Chondrocyte (in vitro differentiated cells): ENCODE measurements at regions not wholly inside any gene's neighbourhood (a gene's known extent, or its start where the extent isn't known, plus 50 kb on each side); places are given as distances from the start of the nearest gene placed in this dataset.

ENCODE experiments used
- DNase-seq: peaks from one replicate; pipeline ENCODE4 v3.0.0; 2021; ENCODE audit warnings: mixed read lengths, low spot score
- H3K27ac Mint-ChIP-seq: one replicate; pipeline ENCODE4 v1.8.0; 2021; ENCODE audit warnings: mild to moderate bottlenecking, moderate library complexity, mixed read lengths; ENCODE audit not compliant: unreplicated experiment
- H3K27me3 Mint-ChIP-seq: 2 replicates; pipeline ENCODE4 v1.8.0; 2021; ENCODE audit warnings: low read depth, mixed read lengths
- H3K36me3 Mint-ChIP-seq: 2 replicates; pipeline ENCODE4 v1.8.0; 2021; ENCODE audit warnings: low read depth, mixed read lengths
- H3K4me1 Mint-ChIP-seq: 2 replicates; pipeline ENCODE4 v1.8.0; 2021; ENCODE audit warnings: low read depth, mild to moderate bottlenecking, mixed read lengths
- H3K4me3 Mint-ChIP-seq: one replicate; pipeline ENCODE4 v1.8.0; 2021; ENCODE audit warnings: mild to moderate bottlenecking, moderate library complexity, mixed read lengths; ENCODE audit not compliant: unreplicated experiment
- H3K9me3 Mint-ChIP-seq: 2 replicates; pipeline ENCODE4 v1.8.0; 2021; ENCODE audit warnings: low read depth, mixed read lengths
- TF ChIP-seq, protein P1 (sequence below): fragments of 200-600 bp; sonication (generic); IDR thresholded peaks from 2 replicates; pipeline ENCODE4 v1.5.0; 2021; ENCODE audit warnings: antibody characterized with exemption, mild to moderate bottlenecking, moderate library complexity

GRCh38 chr13:91099877-91100276 is 247.6 kb upstream of the MIR17HG start:
- TF ChIP-seq, protein P1, sequence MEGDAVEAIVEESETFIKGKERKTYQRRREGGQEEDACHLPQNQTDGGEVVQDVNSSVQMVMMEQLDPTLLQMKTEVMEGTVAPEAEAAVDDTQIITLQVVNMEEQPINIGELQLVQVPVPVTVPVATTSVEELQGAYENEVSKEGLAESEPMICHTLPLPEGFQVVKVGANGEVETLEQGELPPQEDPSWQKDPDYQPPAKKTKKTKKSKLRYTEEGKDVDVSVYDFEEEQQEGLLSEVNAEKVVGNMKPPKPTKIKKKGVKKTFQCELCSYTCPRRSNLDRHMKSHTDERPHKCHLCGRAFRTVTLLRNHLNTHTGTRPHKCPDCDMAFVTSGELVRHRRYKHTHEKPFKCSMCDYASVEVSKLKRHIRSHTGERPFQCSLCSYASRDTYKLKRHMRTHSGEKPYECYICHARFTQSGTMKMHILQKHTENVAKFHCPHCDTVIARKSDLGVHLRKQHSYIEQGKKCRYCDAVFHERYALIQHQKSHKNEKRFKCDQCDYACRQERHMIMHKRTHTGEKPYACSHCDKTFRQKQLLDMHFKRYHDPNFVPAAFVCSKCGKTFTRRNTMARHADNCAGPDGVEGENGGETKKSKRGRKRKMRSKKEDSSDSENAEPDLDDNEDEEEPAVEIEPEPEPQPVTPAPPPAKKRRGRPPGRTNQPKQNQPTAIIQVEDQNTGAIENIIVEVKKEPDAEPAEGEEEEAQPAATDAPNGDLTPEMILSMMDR: no peak
- Mint-ChIP-seq H3K36me3 (no peaks in the 10 kb centered on the region), H3K27ac (no peak overlapping the region), H3K9me3 (peaks cover 4% of the 10 kb centered on the region), H3K27me3 (peaks cover 2% of the 10 kb centered on the region), H3K4me1 (peaks cover 9% of the 10 kb centered on the region), H3K4me3 (no peak overlapping the region)
- DNase-seq: no peak

- DNase-seq: no peak
- Mint-ChIP-seq H3K27ac (no peak overlapping the region), H3K36me3 (no peaks in the 10 kb centered on the region), H3K27me3 (peaks cover 4% of the 10 kb centered on the region), H3K4me3 (no peak overlapping the region), H3K4me1 (peaks cover 9% of the 10 kb centered on the region), H3K9me3 (peaks cover 10% of the 10 kb centered on the region)
- TF ChIP-seq, protein P1: no peak
Observed at GRCh38 chr13:91100944-91101343, 246.5 kb upstream of the MIR17HG start.

GRCh38 chr13:91101381-91101780 is 246.1 kb upstream of the MIR17HG start:
- peaks cover 10% of the 10 kb centered on the region for H3K9me3 Mint-ChIP-seq
- peaks cover 9% of the 10 kb centered on the region for H3K4me1 Mint-ChIP-seq
- no peak overlapping the region for H3K27ac Mint-ChIP-seq
- TF ChIP-seq, protein P1: no peak
- no peaks in the 10 kb centered on the region for H3K36me3 Mint-ChIP-seq
- H3K4me3 Mint-ChIP-seq: no peak overlapping the region
- H3K27me3 Mint-ChIP-seq: peaks cover 4% of the 10 kb centered on the region
- DNase-seq: no peak

GRCh38 chr13:91105270-91105669 is 242.2 kb upstream of the MIR17HG start:
- Mint-ChIP-seq H3K27me3 (peaks cover 4% of the 10 kb centered on the region), H3K4me1 (peaks cover 9% of the 10 kb centered on the region), H3K4me3 (no peak overlapping the region), H3K9me3 (peaks cover 10% of the 10 kb centered on the region), H3K36me3 (no peaks in the 10 kb centered on the region), H3K27ac (no peak overlapping the region)
- no peak for DNase-seq
- TF ChIP-seq, protein P1: no peak

DNA sequence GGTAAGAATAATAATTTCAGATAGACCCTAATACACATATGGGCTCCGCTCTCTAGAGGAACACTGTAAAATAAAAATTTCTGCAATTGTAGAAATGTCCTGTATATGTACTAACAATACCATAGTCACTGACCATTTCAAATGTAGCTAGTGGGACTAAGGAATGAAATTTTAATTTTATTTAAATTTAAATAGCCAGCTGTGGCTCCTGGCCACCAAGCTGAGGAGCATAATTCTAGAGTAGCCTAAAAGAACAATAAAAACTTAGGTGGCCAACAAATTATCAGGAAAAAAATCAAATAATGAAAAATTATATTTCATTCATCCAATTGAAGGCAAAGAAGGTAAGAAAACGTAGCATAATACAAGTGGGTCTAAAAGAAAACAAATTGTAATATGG is 240.9 kb upstream of the MIR17HG start:
- TF ChIP-seq, protein P1: no peak
- Mint-ChIP-seq H3K36me3 (no peaks in the 10 kb centered on the region), H3K27me3 (peaks cover 4% of the 10 kb centered on the region), H3K4me3 (no peak overlapping the region), H3K4me1 (peaks cover 1% of the 10 kb centered on the region), H3K9me3 (peaks cover 10% of the 10 kb centered on the region), H3K27ac (no peak overlapping the region)
- no peak for DNase-seq
